ENCODE measurements at regions not wholly inside any gene's neighbourhood (a gene's known extent, or its start where the extent isn't known, plus 50 kb on each side); places are given as distances from the start of the nearest gene placed in this dataset.

DNA sequence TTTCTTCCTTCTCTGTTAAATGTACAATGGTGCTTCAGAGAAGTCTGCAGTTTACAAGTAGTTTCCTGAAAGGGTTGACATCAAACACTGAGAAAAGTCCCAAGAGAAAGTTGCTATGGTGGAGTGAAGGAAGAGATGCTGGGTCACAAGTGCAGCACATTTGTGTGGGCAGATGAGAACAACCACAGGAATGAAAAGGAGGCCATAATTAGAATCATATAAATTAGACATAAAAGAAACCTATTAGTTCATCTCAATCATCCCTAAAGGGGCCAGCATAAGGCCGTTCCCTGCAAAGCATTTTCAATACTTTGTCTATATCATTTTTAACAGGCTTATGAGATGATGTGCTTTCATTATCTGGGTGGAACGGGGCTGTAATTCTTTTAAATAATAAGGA lies 359.2 kb downstream of the IRS2 start:
- no peak for TF ChIP-seq CTCF (conservative IDR thresholded peaks at IDR 0.05)
- no peak for TF ChIP-seq EZH2 (IDR thresholded peaks at IDR 0.05; ENCODE audit: low read depth)
